TTC549 (cell line): ENCODE measurements at regions not wholly inside any gene's neighbourhood (a gene's known extent, or its start where the extent isn't known, plus 50 kb on each side); places are given as distances from the start of the nearest gene placed in this dataset.

Experiments
- FAIRE-seq: peaks from 2 replicates; lab custom pipeline; 2012; peaks lifted over from hg19 to GRCh38; lab: Jason Lieb, UNC

DNA sequence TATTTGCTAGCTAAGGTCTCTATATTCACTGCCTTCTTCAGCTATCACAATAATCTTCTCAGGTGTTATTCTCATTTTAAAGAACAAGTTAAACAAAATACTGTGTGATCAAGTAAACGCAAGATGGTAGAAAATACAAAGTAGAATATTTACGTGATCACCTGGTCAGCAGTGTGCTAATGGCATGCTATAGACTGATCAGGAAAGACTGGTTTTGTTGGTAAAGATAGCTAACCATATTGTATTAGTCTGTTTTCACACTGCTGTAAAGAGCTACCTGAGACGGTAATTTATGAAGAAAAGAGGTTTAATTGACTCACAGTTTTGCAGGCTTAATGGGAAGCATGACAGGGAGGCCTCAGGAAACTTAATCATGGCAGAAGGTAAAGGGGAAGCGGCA lies 50.4 kb downstream of the ZBTB38 start:
- no peak for FAIRE-seq

DNA sequence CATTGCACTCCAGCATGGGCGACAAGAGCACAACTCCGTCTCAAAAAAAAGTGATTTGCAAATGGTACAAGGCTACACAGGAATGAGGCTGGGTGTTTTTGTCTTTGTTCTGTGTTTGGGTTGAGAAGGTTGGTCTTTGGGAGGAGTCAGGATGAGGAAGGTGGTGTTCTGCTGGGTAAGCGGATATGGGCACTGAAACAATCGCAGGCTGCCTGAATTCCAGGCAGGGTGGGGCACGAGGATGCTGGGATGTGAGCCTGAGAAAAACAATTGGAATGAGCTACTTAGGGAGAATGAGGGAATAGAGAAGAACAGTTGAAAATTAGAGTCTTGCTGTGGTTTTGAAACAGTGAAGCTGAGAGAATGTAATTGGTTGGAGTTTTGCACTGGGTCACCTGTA lies 51.6 kb downstream of the ZBTB38 start:
- FAIRE-seq = no peak

DNA sequence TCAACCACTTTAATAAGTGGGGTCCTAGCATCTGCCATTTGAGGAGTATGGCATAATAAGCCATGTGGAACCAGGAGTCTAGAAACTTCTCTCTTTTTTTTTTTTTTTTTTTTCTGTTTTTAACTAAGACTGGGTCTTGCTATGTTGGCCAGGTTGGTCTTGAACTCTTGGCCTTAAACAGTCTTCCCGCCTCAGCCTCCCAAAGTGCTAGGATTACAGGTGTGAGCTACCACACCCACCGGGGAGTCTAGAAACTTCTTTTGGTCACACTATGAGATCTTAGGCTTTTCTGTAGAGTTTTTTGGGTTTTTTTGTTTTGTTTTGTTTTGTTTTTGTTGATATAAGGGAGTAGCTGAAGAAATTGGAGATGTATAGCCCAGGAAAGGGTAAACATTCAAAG lies 52.9 kb downstream of the ZBTB38 start:
- FAIRE-seq = no peak

DNA sequence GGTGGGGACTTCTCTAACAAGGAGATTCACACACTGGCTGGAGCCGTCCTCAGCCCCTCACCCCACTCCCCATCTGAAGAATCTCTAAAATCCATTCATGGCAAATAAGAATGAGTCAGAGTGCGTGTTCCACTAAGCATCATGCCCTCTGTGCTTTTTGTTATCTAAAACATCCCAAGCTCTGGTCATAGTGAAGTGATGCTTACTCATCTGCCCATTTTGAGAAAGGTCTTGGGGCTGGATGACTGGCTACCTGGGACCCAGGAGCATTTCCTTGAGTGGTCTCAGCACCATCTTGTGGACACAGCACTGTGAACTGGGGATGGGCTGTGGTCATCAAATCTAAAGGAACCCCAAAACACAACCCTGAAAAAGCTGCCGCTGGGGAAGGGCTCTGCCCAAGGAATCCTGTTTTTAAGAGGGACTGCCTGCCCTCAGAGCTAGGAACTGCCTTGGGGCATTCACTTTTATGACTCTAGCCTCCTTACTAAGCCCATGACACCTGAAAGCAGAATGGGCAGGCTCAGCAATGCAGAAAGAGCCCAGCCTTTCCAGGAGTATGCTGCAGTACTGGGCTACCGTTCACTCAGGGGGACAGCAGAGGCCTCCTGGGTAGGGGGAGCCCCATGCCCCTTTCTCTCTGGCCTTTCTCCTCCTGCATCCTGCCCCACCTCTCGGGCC lies 53.5 kb downstream of the ZBTB38 start:
- FAIRE-seq = no peak

- no peak for FAIRE-seq
Measured at GRCh38 chr3:141422961-141423582, 54.8 kb downstream of the ZBTB38 start.

DNA sequence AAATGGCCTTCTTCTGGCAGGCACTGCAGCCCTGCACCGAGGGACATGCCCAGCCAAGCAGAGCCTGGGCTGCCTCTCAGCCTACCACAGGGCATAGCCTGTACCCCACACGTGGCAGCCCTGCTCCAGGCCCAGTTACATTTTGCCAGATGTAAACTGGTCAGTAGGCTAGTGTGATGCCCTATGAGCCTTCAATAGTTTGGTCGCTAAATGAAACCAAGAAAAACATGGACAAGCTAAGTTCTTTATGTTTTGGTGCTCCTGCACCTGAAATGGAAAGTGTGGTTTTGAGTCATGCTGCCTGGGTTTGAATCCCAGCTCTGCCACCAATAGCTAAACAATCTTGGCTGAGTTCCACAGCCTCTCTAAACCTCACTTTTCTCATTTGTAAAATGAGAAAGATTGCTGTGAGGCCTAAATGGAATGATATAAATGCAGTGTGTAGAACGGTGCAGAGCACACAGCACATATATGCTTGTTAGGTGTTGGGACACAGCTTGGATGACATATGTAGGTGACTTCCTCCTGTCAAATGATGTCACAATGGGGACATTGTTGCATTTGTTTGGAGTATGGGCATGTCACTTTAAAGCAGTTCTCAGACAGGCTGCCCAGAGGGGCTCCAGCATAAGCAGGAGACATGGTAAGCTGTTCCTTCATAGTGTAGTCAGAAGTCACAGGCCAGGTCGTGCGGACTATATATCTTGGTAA lies 57.4 kb downstream of the ZBTB38 start:
- FAIRE-seq = no peak

GRCh38 chr3:141426404-141427034 lies 58.2 kb downstream of the ZBTB38 start:
- FAIRE-seq = no peak

DNA sequence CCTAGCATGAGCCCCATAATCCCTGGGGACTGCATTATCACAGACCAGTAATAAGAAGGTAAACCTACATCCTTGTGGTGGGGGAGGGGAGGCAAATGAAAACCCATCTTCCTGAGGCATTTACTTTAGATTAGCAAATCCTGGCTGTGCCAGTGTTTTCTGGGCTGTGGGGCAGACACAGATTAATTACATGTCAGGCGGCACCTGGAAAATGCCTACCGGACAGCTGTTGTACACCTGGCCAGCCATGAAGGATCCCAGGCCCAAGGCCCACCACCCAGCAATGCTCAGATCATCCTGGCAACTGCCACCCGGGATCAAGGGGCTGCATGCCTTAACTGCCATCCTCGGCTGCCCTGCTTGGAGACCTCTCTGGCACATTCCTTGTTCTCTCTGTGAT lies 59.1 kb upstream of the RASA2 start:
- FAIRE-seq = no peak

DNA sequence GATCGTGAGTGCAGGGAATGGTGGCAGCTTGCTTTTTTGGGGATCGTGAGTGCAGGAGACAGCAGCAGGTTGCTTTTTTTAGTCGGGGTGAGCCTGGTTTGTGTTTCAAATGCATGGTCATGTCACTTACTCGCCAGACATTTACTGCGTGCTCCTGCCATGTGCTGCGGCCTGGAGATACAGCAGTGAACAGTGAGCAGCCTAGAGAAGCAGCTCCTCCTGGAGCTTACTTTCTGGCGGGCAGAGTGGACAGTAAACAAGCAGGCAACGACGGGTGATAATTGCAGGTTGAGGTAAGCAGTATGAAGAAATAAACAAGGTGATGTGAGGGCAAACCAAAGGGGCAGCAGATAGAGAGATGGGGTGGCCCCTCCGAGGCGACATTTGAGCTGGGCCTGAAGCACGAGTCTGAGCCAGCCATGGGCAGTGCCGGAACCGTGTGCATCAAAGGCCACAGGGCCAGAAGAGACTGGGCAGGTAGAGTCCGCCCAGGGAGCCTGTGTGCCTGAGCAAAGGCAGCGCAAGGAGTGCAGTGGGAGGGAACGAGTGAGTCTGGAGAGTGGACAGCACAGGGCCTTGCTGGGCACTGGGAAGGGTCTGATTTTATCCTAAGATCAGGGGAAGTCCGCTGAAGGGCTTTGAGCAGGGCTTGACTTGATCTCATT lies 57.3 kb upstream of the RASA2 start:
- FAIRE-seq = no peak

DNA sequence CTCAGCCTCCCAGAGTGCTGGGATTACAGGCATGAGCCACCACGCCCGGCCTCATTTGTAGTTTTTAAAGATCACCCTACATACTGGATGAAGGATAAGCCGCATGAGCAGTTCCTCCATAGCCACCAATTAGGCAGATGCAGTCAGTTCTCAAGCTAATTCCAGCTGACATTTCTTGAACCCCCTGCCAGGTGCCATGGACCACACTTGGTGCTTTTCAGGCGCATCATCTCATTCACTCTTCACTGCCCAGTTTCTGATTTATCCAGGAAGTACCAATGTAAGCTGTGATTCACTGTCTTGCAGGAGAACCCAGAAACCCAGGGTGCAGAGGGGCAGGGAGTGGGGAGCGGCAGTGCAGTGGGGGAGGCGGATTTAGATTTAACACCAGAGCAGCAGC lies 56.5 kb upstream of the RASA2 start:
- no peak for FAIRE-seq

GRCh38 chr3:141431411-141432378 lies 55.1 kb upstream of the RASA2 start:
- FAIRE-seq = no peak

GRCh38 chr3:141432904-141433303 lies 53.9 kb upstream of the RASA2 start:
- FAIRE-seq = peak; percentile 19

DNA sequence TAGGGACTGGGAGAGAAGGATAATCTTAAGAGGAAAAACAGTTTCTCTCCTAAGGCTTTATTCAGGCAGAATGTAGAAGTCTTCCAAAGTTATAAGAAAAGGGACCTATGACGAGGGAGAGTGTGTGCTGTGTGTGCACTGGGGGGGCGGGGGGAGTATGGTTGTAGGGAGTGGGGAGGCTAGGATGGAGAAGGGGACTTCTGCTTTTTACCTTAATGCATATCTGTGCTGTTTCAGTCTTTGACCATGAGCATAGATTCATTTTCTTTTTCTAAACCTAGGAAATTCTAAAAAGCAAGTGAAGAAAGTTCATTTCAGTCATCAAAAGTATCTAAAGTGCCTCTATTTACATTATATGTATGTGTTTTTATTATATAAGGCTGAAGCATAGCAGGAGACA lies 52.6 kb upstream of the RASA2 start:
- no peak for FAIRE-seq

DNA sequence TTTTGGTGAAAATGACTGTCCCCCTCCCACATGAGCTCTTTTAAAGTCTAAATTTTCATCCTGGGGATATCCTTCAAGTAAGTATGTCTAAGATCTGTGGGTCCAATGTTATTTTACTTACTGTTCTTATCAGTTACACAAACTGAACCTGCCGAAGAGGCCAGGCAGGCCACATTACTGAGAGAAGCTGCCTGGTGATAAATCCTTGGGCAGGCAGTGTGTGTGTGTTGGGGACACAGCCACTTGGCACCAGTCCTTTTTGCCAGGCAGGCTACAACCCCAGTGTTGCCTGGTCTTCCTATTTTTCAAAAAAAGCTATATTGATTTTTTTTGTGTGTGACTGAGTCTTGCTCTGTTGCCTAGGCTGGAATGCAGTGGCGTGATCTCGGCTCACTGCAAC lies 50.6 kb upstream of the RASA2 start:
- no peak for FAIRE-seq
